ENCODE measurements at regions not wholly inside any gene's neighbourhood (a gene's known extent, or its start where the extent isn't known, plus 50 kb on each side); places are given as distances from the start of the nearest gene placed in this dataset.
A peak's percentile ranks its signal among the peaks of the same experiment; 100 is the strongest.

GRCh38 chr20:60224914-60225313 lies 266.7 kb downstream of the CDH26 start:
- Histone ChIP-seq H4K20me1 (replicated peaks in 1 of 2; ENCODE audit: control insufficient read depth in 1 of 2, insufficient read depth in 2 of 2, low read length in 2 of 2) (no peaks in the 10 kb centered on the region), H4K5ac (ENCODE audit: insufficient read length, low read depth, low read length) (no peak overlapping the region), H3K9ac (replicated peaks in 1 of 4; ENCODE audit: extremely low read depth in 1 of 4, low read depth in 3 of 4, low read length in 3 of 4) (no peak overlapping the region), H3K23ac (ENCODE audit: insufficient read length) (no peak overlapping the region), H3K79me2 (ENCODE audit: control insufficient read depth in 1 of 2, insufficient read depth in 2 of 2, low read length in 2 of 2) (no peaks in the 10 kb centered on the region), H2BK12ac (ENCODE audit: low read depth, low read length) (no peak overlapping the region), H2AK5ac (ENCODE audit: low read depth, low read length) (no peak overlapping the region), H4K8ac (ENCODE audit: extremely low read depth, insufficient read depth, low read length) (no peak overlapping the region), H3K4me2 (ENCODE audit: insufficient read depth in 1 of 2, low read depth in 2 of 2, low read length in 2 of 2) (no peak overlapping the region), H4K91ac (replicated peaks; ENCODE audit: insufficient read length, low read length) (no peak overlapping the region), H3K27me3 (replicated peaks in 1 of 4; ENCODE audit: control insufficient read depth in 3 of 4, extremely low read depth in 1 of 4, insufficient read depth in 3 of 4, low read length in 3 of 4) (no peaks in the 10 kb centered on the region; a peak in 1 of 7 replicates), H3K9me3 (ENCODE audit: insufficient read depth in 2 of 2, low read depth in 1 of 2, low read length in 1 of 2) (no peaks in the 10 kb centered on the region), H3K4me3 (ENCODE audit: extremely low read depth in 1 of 4, insufficient read depth in 2 of 4, low read depth in 3 of 4, low read length in 4 of 4) (no peak overlapping the region), H3K36me3 (ENCODE audit: control insufficient read depth in 2 of 4, insufficient read depth in 4 of 4, low read length in 3 of 4) (no peaks in the 10 kb centered on the region), H3K18ac (ENCODE audit: extremely low read depth, low read length) (no peak overlapping the region), H3K79me1 (ENCODE audit: low read depth, low read length) (no peaks in the 10 kb centered on the region), H3K4ac (replicated peaks; ENCODE audit: insufficient read length, low read depth, low read length) (no peak overlapping the region), H2BK5ac (ENCODE audit: low read depth, low read length) (no peak overlapping the region), H3K27ac (ENCODE audit: low read depth, low read length) (no peak overlapping the region), H3K23me2 (ENCODE audit: low read depth, low read length) (no peaks in the 10 kb centered on the region), H3K56ac (replicated peaks; ENCODE audit: insufficient read length, low read depth, low read length) (no peak overlapping the region), H3K14ac (ENCODE audit: insufficient read length) (no peak overlapping the region), H2BK120ac (replicated peaks; ENCODE audit: low read depth, low read length) (no peak overlapping the region), H3K4me1 (replicated peaks in 1 of 4; ENCODE audit: control insufficient read depth in 3 of 4, insufficient read depth in 4 of 4, low read length in 3 of 4) (no peaks in the 10 kb centered on the region), H2BK20ac (ENCODE audit: low read length) (no peak overlapping the region), H2BK15ac (ENCODE audit: low read length) (no peak overlapping the region), H2AFZ (ENCODE audit: low read length) (no peak overlapping the region)
- WGBS, 2 experiments (ENCODE audit: extremely low coverage in 1 of 2, insufficient coverage in 1 of 2, insufficient read length in 1 of 2, insufficient replicate concordance in 2 of 2, low coverage in 1 of 2, low lambda C conversion rate in 2 of 2, missing lambda C conversion rate in 1 of 2) = 97% methylated on average over 3 of the region's 3 CpGs; no CpG with 5 or more reads in 1 of the 2 experiments
- ChIA-PET POLR2A (ENCODE audit: partially characterized antibody) (no interaction called here), CTCF (ENCODE audit: partially characterized antibody) (interaction anchor here (1.4 kb wide), 1 partner anchor 15 kb away, joined by 4 read pairs; no protein-coding TSS in a partner anchor)
- DNase-seq (ENCODE audit: low read depth in 1 of 2, low spot score in 2 of 2) (peak in 1 of 2 experiments; percentile 43), FAIRE-seq (no peak)
- TF ChIP-seq E2F6 (IDR thresholded peaks at IDR 0.05) (no peak), CHD2 (IDR thresholded peaks at IDR 0.05; ENCODE audit: low read length) (no peak), JUND (IDR thresholded peaks at IDR 0.05; ENCODE audit: low read length) (no peak), CTBP2 (IDR thresholded peaks at IDR 0.05; ENCODE audit: borderline replicate concordance, insufficient read depth, insufficient read length, low read length) (no peak), MAFK (IDR thresholded peaks at IDR 0.05; ENCODE audit: low read depth, low read length) (no peak), ASH2L (IDR thresholded peaks at IDR 0.05; ENCODE audit: low read length) (no peak), MAX (IDR thresholded peaks at IDR 0.05) (no peak), SAP30 (IDR thresholded peaks at IDR 0.05; ENCODE audit: insufficient read depth, insufficient replicate concordance, low read length) (no peak), POLR2AphosphoS5 (IDR thresholded peaks at IDR 0.05; ENCODE audit: low read depth, low read length) (no peak), SP1 (IDR thresholded peaks at IDR 0.05; ENCODE audit: low read depth, low read length) (no peak), SP4 (IDR thresholded peaks at IDR 0.05; ENCODE audit: low read length) (no peak), EGR1 (IDR thresholded peaks at IDR 0.05; ENCODE audit: borderline replicate concordance, low read depth, low read length) (no peak), ATF2 (IDR thresholded peaks at IDR 0.05; ENCODE audit: low read length) (no peak)

All from H1 (cell line).